ENCODE measurements at regions not wholly inside any gene's neighbourhood (a gene's known extent, or its start where the extent isn't known, plus 50 kb on each side); places are given as distances from the start of the nearest gene placed in this dataset.

- peaks cover 0 to 69% (median 36%) of the 10 kb centered on the region in 4 donors for H3K4me1 ChIP-seq
- no peak overlapping the region for H3K4me3 ChIP-seq
- no peaks in the 10 kb centered on the region for H3K27me3 ChIP-seq
- no peaks in the 10 kb centered on the region for H3K36me3 ChIP-seq
- 46 to 48% methylated on average over 18 to 19 of the region's 19 CpGs for WGBS, 2 donors
- no peak for DNase-seq (ENCODE audit: low spot score in 2 of 2)
- H3K9me3 ChIP-seq: no peaks in the 10 kb centered on the region
- H3K27ac ChIP-seq: peak overlapping the region; percentile 41 to 91 (median 72)
- TF ChIP-seq CTCF (IDR thresholded peaks at IDR 0.05): peak in 3 of 5 experiments; percentile 31 to 41 (median 38)
- TF ChIP-seq EP300 (IDR thresholded peaks at IDR 0.05): peak in 1 of 2 donors; percentile 5
- TF ChIP-seq POLR2A (IDR thresholded peaks at IDR 0.05): no peak
Measured at GRCh38 chr22:48700566-48701295, 1126.9 kb downstream of the BRD1 start.

GRCh38 chr22:48700180-48700565, 1127.5 kb downstream of the BRD1 start:
- TF ChIP-seq CTCF (IDR thresholded peaks at IDR 0.05): no peak
- no peak for TF ChIP-seq POLR2A (IDR thresholded peaks at IDR 0.05)
- TF ChIP-seq EP300 (IDR thresholded peaks at IDR 0.05): no peak
- peaks cover 0 to 65% (median 33%) of the 10 kb centered on the region in 4 donors for H3K4me1 ChIP-seq
- peak overlapping the region; percentile 41 to 91 (median 72) for H3K27ac ChIP-seq
- no peaks in the 10 kb centered on the region for H3K27me3 ChIP-seq
- no peaks in the 10 kb centered on the region for H3K9me3 ChIP-seq
- H3K36me3 ChIP-seq: no peaks in the 10 kb centered on the region
- no peak for DNase-seq (ENCODE audit: low spot score in 2 of 2)
- 63 to 70% methylated on average over 13 of the region's 13 CpGs for WGBS, 2 donors
- H3K4me3 ChIP-seq: no peak overlapping the region

GRCh38 chr22:48699511-48699910, 1128.2 kb downstream of the BRD1 start:
- peaks cover 0 to 61% (median 29%) of the 10 kb centered on the region in 4 donors for H3K4me1 ChIP-seq
- no peaks in the 10 kb centered on the region for H3K27me3 ChIP-seq
- DNase-seq (ENCODE audit: low spot score in 2 of 2): no peak
- H3K9me3 ChIP-seq: no peaks in the 10 kb centered on the region
- H3K27ac ChIP-seq: peak overlapping the region; percentile 41 to 91 (median 72)
- WGBS, 2 donors: 60 to 64% methylated on average over 17 of the region's 17 CpGs
- no peak overlapping the region for H3K4me3 ChIP-seq
- no peaks in the 10 kb centered on the region for H3K36me3 ChIP-seq
- TF ChIP-seq CTCF (IDR thresholded peaks at IDR 0.05) (no peak), POLR2A (IDR thresholded peaks at IDR 0.05) (no peak), EP300 (IDR thresholded peaks at IDR 0.05) (no peak)

GRCh38 chr22:48698618-48699017, 1129.1 kb downstream of the BRD1 start:
- 74 to 86% methylated on average over 13 of the region's 13 CpGs for WGBS, 2 donors
- Histone ChIP-seq H3K27me3 (no peaks in the 10 kb centered on the region), H3K9me3 (no peaks in the 10 kb centered on the region), H3K4me3 (no peak overlapping the region), H3K36me3 (no peaks in the 10 kb centered on the region), H3K4me1 (peaks cover 0 to 59% (median 22%) of the 10 kb centered on the region in 4 donors), H3K27ac (peak overlapping the region in 3 of 4 donors; percentile 30 to 91 (median 88))
- TF ChIP-seq EP300 (IDR thresholded peaks at IDR 0.05) (no peak), POLR2A (IDR thresholded peaks at IDR 0.05) (no peak), CTCF (IDR thresholded peaks at IDR 0.05) (no peak)
- no peak for DNase-seq (ENCODE audit: low spot score in 2 of 2)

GRCh38 chr22:48697694-48698276, 1129.9 kb downstream of the BRD1 start:
- DNase-seq (ENCODE audit: low spot score in 2 of 2): no peak
- H3K27ac ChIP-seq: peak overlapping the region in 2 of 4 donors; percentile 88 to 91
- no peaks in the 10 kb centered on the region for H3K27me3 ChIP-seq
- H3K36me3 ChIP-seq: no peaks in the 10 kb centered on the region
- no peak overlapping the region for H3K4me3 ChIP-seq
- peaks cover 0 to 57% (median 15%) of the 10 kb centered on the region in 4 donors for H3K4me1 ChIP-seq
- 96 to 98% methylated on average over 6 of the region's 6 CpGs for WGBS, 2 donors
- H3K9me3 ChIP-seq: no peaks in the 10 kb centered on the region
- TF ChIP-seq CTCF (IDR thresholded peaks at IDR 0.05) (no peak), POLR2A (IDR thresholded peaks at IDR 0.05) (no peak), EP300 (IDR thresholded peaks at IDR 0.05) (no peak)

Measured in tibial nerve (tissue), 4 donors.